Cardiac muscle cell (in vitro differentiated cells and primary cell): ENCODE measurements at regions not wholly inside any gene's neighbourhood (a gene's known extent, or its start where the extent isn't known, plus 50 kb on each side); places are given as distances from the start of the nearest gene placed in this dataset.

Experiments
- DNase-seq, 2 donors: peaks; one replicate each; pipeline versions ENCODE4 v3.0.0 to v3.0.0-alpha.2; 2010 to 2017; ENCODE audit warnings: low read depth in 1 of 2, low spot score in 1 of 2
- H3K27ac ChIP-seq: fragments of 200-600 bp; sonication (generic); 2 replicates; pipeline ENCODE4 v1.5.1; 2016
- H3K27me3 ChIP-seq: fragments of 200-600 bp; sonication (generic); 2 replicates; pipeline ENCODE4 v1.6.0; 2016; ENCODE audit warnings: control low read depth
- H3K36me3 ChIP-seq: fragments of 200-600 bp; sonication (generic); 2 replicates; pipeline ENCODE4 v1.5.1; 2016; ENCODE audit warnings: control low read depth
- H3K4me1 ChIP-seq: fragments of 200-600 bp; sonication (generic); 2 replicates; pipeline ENCODE4 v1.8.1; 2017; ENCODE audit warnings: low read depth, mild to moderate bottlenecking, mixed run types
- H3K4me3 ChIP-seq: fragments of 200-600 bp; sonication (generic); 2 replicates; pipeline ENCODE4 v1.5.1; 2016; ENCODE audit warnings: mild to moderate bottlenecking
- H3K9me3 ChIP-seq: fragments of 200-600 bp; sonication (generic); 2 replicates; pipeline ENCODE4 v1.5.1; 2017; ENCODE audit warnings: low read depth, mild to moderate bottlenecking, control low read depth
- CTCF ChIP-seq: IDR thresholded peaks from 2 replicates; pipeline ENCODE4 v1.5.1; 2012; ENCODE audit warnings: low read depth, mild to moderate bottlenecking, low read length

- Histone ChIP-seq H3K27me3 (no peaks in the 10 kb centered on the region), H3K4me1 (no peaks in the 10 kb centered on the region), H3K36me3 (no peaks in the 10 kb centered on the region), H3K27ac (no peak overlapping the region), H3K4me3 (no peak overlapping the region), H3K9me3 (no peaks in the 10 kb centered on the region)
- TF ChIP-seq CTCF: no peak
- no peak for DNase-seq
Observed at GRCh38 chr4:11334887-11335286, 93.8 kb downstream of the HS3ST1 start.

GRCh38 chr4:11328401-11328800, 100.3 kb downstream of the HS3ST1 start:
- Histone ChIP-seq H3K9me3 (no peaks in the 10 kb centered on the region), H3K27ac (no peak overlapping the region), H3K27me3 (no peaks in the 10 kb centered on the region), H3K4me1 (no peaks in the 10 kb centered on the region), H3K4me3 (no peak overlapping the region), H3K36me3 (no peaks in the 10 kb centered on the region)
- no peak for DNase-seq
- no peak for TF ChIP-seq CTCF

- Histone ChIP-seq H3K4me3 (no peak overlapping the region), H3K4me1 (no peaks in the 10 kb centered on the region), H3K36me3 (no peaks in the 10 kb centered on the region), H3K27ac (no peak overlapping the region), H3K9me3 (no peaks in the 10 kb centered on the region), H3K27me3 (no peaks in the 10 kb centered on the region)
- no peak for TF ChIP-seq CTCF
- no peak for DNase-seq
Observed at GRCh38 chr4:11326021-11326420, 102.7 kb downstream of the HS3ST1 start.

GRCh38 chr4:11323771-11324170, 104.9 kb downstream of the HS3ST1 start:
- H3K4me1 ChIP-seq: no peaks in the 10 kb centered on the region
- no peaks in the 10 kb centered on the region for H3K9me3 ChIP-seq
- no peaks in the 10 kb centered on the region for H3K36me3 ChIP-seq
- H3K27ac ChIP-seq: no peak overlapping the region
- no peak for DNase-seq
- H3K27me3 ChIP-seq: no peaks in the 10 kb centered on the region
- H3K4me3 ChIP-seq: no peak overlapping the region
- no peak for TF ChIP-seq CTCF

- Histone ChIP-seq H3K4me3 (no peak overlapping the region), H3K4me1 (no peaks in the 10 kb centered on the region), H3K36me3 (no peaks in the 10 kb centered on the region), H3K27me3 (no peaks in the 10 kb centered on the region), H3K9me3 (no peaks in the 10 kb centered on the region), H3K27ac (no peak overlapping the region)
- no peak for TF ChIP-seq CTCF
- no peak for DNase-seq
Observed at GRCh38 chr4:11313157-11313943, 115.3 kb downstream of the HS3ST1 start.
